ENCODE measurements at regions not wholly inside any gene's neighbourhood (a gene's known extent, or its start where the extent isn't known, plus 50 kb on each side); places are given as distances from the start of the nearest gene placed in this dataset.

- Histone ChIP-seq H3K36me3 (ENCODE audit: control insufficient read depth, insufficient read depth, low read length) (no peaks in the 10 kb centered on the region), H3K4me1 (ENCODE audit: control insufficient read depth, insufficient read depth, low read length) (no peaks in the 10 kb centered on the region), H3K9me3 (ENCODE audit: control insufficient read depth, insufficient read depth, low read depth, low read length) (no peaks in the 10 kb centered on the region), H3K4me3 (ENCODE audit: low read depth in 2 of 2, low read length in 2 of 2) (no peak overlapping the region), H3K27me3 (ENCODE audit: control insufficient read depth, insufficient read depth, low read length) (no peaks in the 10 kb centered on the region), H3K27ac (ENCODE audit: low read length) (no peak overlapping the region)
- CTCF ChIA-PET: no interaction called here
- BruUV-seq (replicated peaks): no TSS peak
- in situ Hi-C loops (cut with HindIII; ENCODE audit: low pct_unique_long_range_greater_than_20kb, low sequenced_read_pairs): no loop called here
- TF ChIP-seq TCF7L2 (IDR thresholded peaks at IDR 0.05; ENCODE audit: low read depth, low read length) (no peak), SIN3A (IDR thresholded peaks at IDR 0.05; ENCODE audit: borderline replicate concordance, insufficient read depth, low read depth, low read length) (no peak), REST (IDR thresholded peaks at IDR 0.05; ENCODE audit: insufficient read depth in 1 of 2, low read depth in 2 of 2, low read length in 1 of 2) (no peak), POLR2AphosphoS5 (IDR thresholded peaks at IDR 0.05; ENCODE audit: low read depth, low read length) (no peak), CTCF (IDR thresholded peaks at IDR 0.05) (no peak)
- ATAC-seq: no peak
- intact Hi-C loops (cut with micrococcal nuclease; ENCODE audit: unreplicated experiment): no loop called here
- POLR2A ChIA-PET: no interaction called here
- DNase-seq (ENCODE audit: low read depth, low spot score): no peak
These were observed 240.2 kb downstream of the BCAT1 start for GRCh38 chr12:24708718-24709117.

- Histone ChIP-seq H3K27me3 (ENCODE audit: control insufficient read depth, insufficient read depth, low read length) (no peaks in the 10 kb centered on the region), H3K4me3 (ENCODE audit: low read depth in 2 of 2, low read length in 2 of 2) (no peak overlapping the region), H3K9me3 (ENCODE audit: control insufficient read depth, insufficient read depth, low read depth, low read length) (no peaks in the 10 kb centered on the region), H3K36me3 (ENCODE audit: control insufficient read depth, insufficient read depth, low read length) (no peaks in the 10 kb centered on the region), H3K27ac (ENCODE audit: low read length) (no peak overlapping the region), H3K4me1 (ENCODE audit: control insufficient read depth, insufficient read depth, low read length) (no peaks in the 10 kb centered on the region)
- ATAC-seq (no peak), DNase-seq (ENCODE audit: low read depth, low spot score) (no peak)
- intact Hi-C loops (cut with micrococcal nuclease; ENCODE audit: unreplicated experiment): no loop called here
- POLR2A ChIA-PET: no interaction called here
- in situ Hi-C loops (cut with HindIII; ENCODE audit: low pct_unique_long_range_greater_than_20kb, low sequenced_read_pairs): no loop called here
- CTCF ChIA-PET: no interaction called here
- no TSS peak for BruUV-seq (replicated peaks)
- no peak for TF ChIP-seq CTCF (IDR thresholded peaks at IDR 0.05)
- no peak for TF ChIP-seq TCF7L2 (IDR thresholded peaks at IDR 0.05; ENCODE audit: low read depth, low read length)
These were observed 240.9 kb downstream of the BCAT1 start for GRCh38 chr12:24708043-24708442.

GRCh38 chr12:24707334-24707733 lies 241.6 kb downstream of the BCAT1 start:
- DNase-seq (ENCODE audit: low read depth, low spot score) (no peak), ATAC-seq (no peak)
- no peak overlapping the region for H3K4me3 ChIP-seq (ENCODE audit: low read depth in 2 of 2, low read length in 2 of 2)
- intact Hi-C loops (cut with micrococcal nuclease; ENCODE audit: unreplicated experiment) (no loop called here), in situ Hi-C loops (cut with HindIII; ENCODE audit: low pct_unique_long_range_greater_than_20kb, low sequenced_read_pairs) (no loop called here)
- TF ChIP-seq CTCF (IDR thresholded peaks at IDR 0.05) (no peak), TCF7L2 (IDR thresholded peaks at IDR 0.05; ENCODE audit: low read depth, low read length) (no peak), SIN3A (IDR thresholded peaks at IDR 0.05; ENCODE audit: borderline replicate concordance, insufficient read depth, low read depth, low read length) (no peak), POLR2AphosphoS5 (IDR thresholded peaks at IDR 0.05; ENCODE audit: low read depth, low read length) (no peak), REST (IDR thresholded peaks at IDR 0.05; ENCODE audit: insufficient read depth in 1 of 2, low read depth in 2 of 2, low read length in 1 of 2) (no peak)
- POLR2A ChIA-PET: no interaction called here
- H3K27me3 ChIP-seq (ENCODE audit: control insufficient read depth, insufficient read depth, low read length): no peaks in the 10 kb centered on the region
- no TSS peak for BruUV-seq (replicated peaks)
- H3K4me1 ChIP-seq (ENCODE audit: control insufficient read depth, insufficient read depth, low read length): no peaks in the 10 kb centered on the region
- H3K9me3 ChIP-seq (ENCODE audit: control insufficient read depth, insufficient read depth, low read depth, low read length): no peaks in the 10 kb centered on the region
- H3K36me3 ChIP-seq (ENCODE audit: control insufficient read depth, insufficient read depth, low read length): no peaks in the 10 kb centered on the region
- no peak overlapping the region for H3K27ac ChIP-seq (ENCODE audit: low read length)
- CTCF ChIA-PET: no interaction called here

Data from Panc1 (cell line).